GM23338 (cell line): ENCODE measurements at regions not wholly inside any gene's neighbourhood (a gene's known extent, or its start where the extent isn't known, plus 50 kb on each side); places are given as distances from the start of the nearest gene placed in this dataset.

Experiments
- ATAC-seq: fragments of 200-7000 bp; cut with Tn5 transposase; 3 replicates; pipeline ENCODE4 v1.9.1; 2020
- DNase-seq: peaks from one replicate; pipeline ENCODE4 v3.0.0-alpha.2; 2015; ENCODE audit warnings: low spot score
- H2AFZ ChIP-seq: fragments of 200-600 bp; sonication (generic); 2 replicates; pipeline ENCODE4 v1.8.0; 2016; ENCODE audit warnings: antibody characterized with exemption, mild to moderate bottlenecking, moderate library complexity
- H3F3A ChIP-seq: fragments of 200-600 bp; sonication (generic); replicated peaks from 2 replicates; pipeline ENCODE4 v1.8.0; 2017; ENCODE audit warnings: antibody characterized with exemption, mixed run types, low read depth
- H3K27ac ChIP-seq: fragments of 200-600 bp; sonication (generic); 2 replicates; pipeline ENCODE4 v1.6.1; 2016; ENCODE audit warnings: low read depth
- H3K27me3 ChIP-seq: fragments of 200-600 bp; sonication (generic); 2 replicates; pipeline ENCODE4 v1.8.0; 2016; ENCODE audit warnings: mild to moderate bottlenecking, mixed run types, moderate library complexity; ENCODE audit not compliant: insufficient read depth
- H3K36me3 ChIP-seq: fragments of 200-600 bp; sonication (generic); 2 replicates; pipeline ENCODE4 v1.8.0; 2016; ENCODE audit warnings: mild to moderate bottlenecking; ENCODE audit not compliant: insufficient read depth
- H3K4me1 ChIP-seq: fragments of 200-600 bp; sonication (generic); 2 replicates; pipeline ENCODE4 v1.8.0; 2016; ENCODE audit warnings: mild to moderate bottlenecking, moderate library complexity; ENCODE audit not compliant: insufficient read depth
- H3K4me2 ChIP-seq: fragments of 200-600 bp; sonication (generic); 2 replicates; pipeline ENCODE4 v1.7.1; 2017; ENCODE audit warnings: mixed run types
- H3K4me3 ChIP-seq: fragments of 200-600 bp; sonication (generic); 2 replicates; pipeline ENCODE4 v1.6.1; 2016; ENCODE audit warnings: mixed run types
- H3K79me2 ChIP-seq: fragments of 200-600 bp; sonication (generic); replicated peaks from 2 replicates; pipeline ENCODE4 v1.8.0; 2017; ENCODE audit warnings: mild to moderate bottlenecking; ENCODE audit not compliant: insufficient read depth
- H3K9me2 ChIP-seq: fragments of 200-600 bp; sonication (generic); 2 replicates; pipeline ENCODE4 v1.8.0; 2017; ENCODE audit not compliant: insufficient read depth
- H4K20me1 ChIP-seq: fragments of 200-600 bp; sonication (generic); replicated peaks from 2 replicates; pipeline ENCODE4 v1.8.0; 2017; ENCODE audit warnings: mild to moderate bottlenecking; ENCODE audit not compliant: insufficient read depth
- H3K27ac Mint-ChIP-seq: 2 replicates; pipeline ENCODE4 v1.8.0; 2020; ENCODE audit warnings: inconsistent platforms, mild to moderate bottlenecking, moderate library complexity, mixed read lengths
- H3K27me3 Mint-ChIP-seq: 3 replicates; pipeline ENCODE4 v1.8.0; 2022; ENCODE audit warnings: low read depth, mild to moderate bottlenecking, moderate library complexity, mixed read lengths, inconsistent platforms; ENCODE audit not compliant: insufficient read depth, poor library complexity
- H3K36me3 Mint-ChIP-seq: 3 replicates; pipeline ENCODE4 v1.8.0; 2021; ENCODE audit warnings: low read depth, mild to moderate bottlenecking, inconsistent platforms, moderate library complexity, mixed read lengths
- H3K4me1 Mint-ChIP-seq: 3 replicates; pipeline ENCODE4 v1.8.0; 2020; ENCODE audit warnings: mild to moderate bottlenecking, inconsistent platforms, mixed read lengths
- H3K4me3 Mint-ChIP-seq: 3 replicates; pipeline ENCODE4 v1.8.0; 2021; ENCODE audit warnings: moderate library complexity, mild to moderate bottlenecking, inconsistent platforms, mixed read lengths
- H3K9me3 Mint-ChIP-seq: 3 replicates; pipeline ENCODE4 v1.8.0; 2020; ENCODE audit warnings: moderate library complexity, mild to moderate bottlenecking, inconsistent platforms, mixed read lengths
- CREB1 ChIP-seq: fragments of 250-450 bp; sonication (Bioruptor Pico); IDR thresholded peaks from 2 replicates; pipeline ENCODE4 v1.5.0; 2020; ENCODE audit warnings: low read depth, mild to moderate bottlenecking, moderate library complexity
- EZH2 ChIP-seq: fragments of 200-600 bp; sonication (generic); IDR thresholded peaks from one replicate; pipeline ENCODE4 v1.8.0; 2017; ENCODE audit warnings: antibody characterized with exemption, mild to moderate bottlenecking, low read depth; ENCODE audit not compliant: unreplicated experiment
- EZH2phosphoT487 ChIP-seq: fragments of 200-600 bp; sonication (generic); IDR thresholded peaks from one replicate; pipeline ENCODE4 v1.8.1; 2018; ENCODE audit warnings: antibody characterized with exemption; ENCODE audit not compliant: unreplicated experiment
- JUNB ChIP-seq: IDR thresholded peaks from one replicate; pipeline ENCODE4 v1.6.1; 2016; ENCODE audit warnings: antibody characterized with exemption; ENCODE audit not compliant: unreplicated experiment
- NANOG ChIP-seq: IDR thresholded peaks from 2 replicates; pipeline ENCODE4 v1.6.1; 2016; ENCODE audit warnings: antibody characterized with exemption, borderline replicate concordance
- POLR2AphosphoS5 ChIP-seq: IDR thresholded peaks from 2 replicates; pipeline ENCODE4 v1.6.1; 2016; ENCODE audit warnings: antibody characterized with exemption, low read depth
- STAT1 ChIP-seq: IDR thresholded peaks from one replicate; pipeline ENCODE4 v1.6.1; 2016; ENCODE audit warnings: antibody characterized with exemption; ENCODE audit not compliant: unreplicated experiment
- ZNF114 ChIP-seq: fragments of 250-450 bp; sonication (Bioruptor Pico); IDR thresholded peaks from 2 replicates; pipeline ENCODE4 v1.5.0; 2020; ENCODE audit warnings: mild to moderate bottlenecking, moderate library complexity
- ZNF331 ChIP-seq: fragments of 250-450 bp; sonication (Bioruptor Pico); IDR thresholded peaks from 2 replicates; pipeline ENCODE4 v1.5.0; 2020; ENCODE audit warnings: low read depth, mild to moderate bottlenecking, moderate library complexity
- TF ChIP-seq, protein P1 (sequence below): fragments of 250-450 bp; sonication (Bioruptor Pico); IDR thresholded peaks from 2 replicates; pipeline ENCODE4 v1.5.0; 2020; ENCODE audit warnings: mild to moderate bottlenecking, moderate library complexity
- TF ChIP-seq, protein P2 (sequence below): IDR thresholded peaks from 2 replicates; pipeline ENCODE4 v1.6.1; 2016; ENCODE audit warnings: antibody characterized with exemption
- TF ChIP-seq, protein P3 (sequence below), 2 experiments: fragments of 200-600 bp in 1 of 2; sonication (generic) in 1 of 2; conservative IDR thresholded peaks; 2 replicates each; pipeline versions ENCODE4 v1.5.1 to v1.6.1; 2016 to 2017; ENCODE audit warnings: antibody characterized with exemption in 2 of 2, low read depth in 2 of 2, mild to moderate bottlenecking in 2 of 2, moderate library complexity in 1 of 2
- TF ChIP-seq, protein P4 (sequence below): IDR thresholded peaks from one replicate; pipeline ENCODE4 v1.6.1; 2018; ENCODE audit warnings: antibody characterized with exemption; ENCODE audit not compliant: unreplicated experiment

DNA sequence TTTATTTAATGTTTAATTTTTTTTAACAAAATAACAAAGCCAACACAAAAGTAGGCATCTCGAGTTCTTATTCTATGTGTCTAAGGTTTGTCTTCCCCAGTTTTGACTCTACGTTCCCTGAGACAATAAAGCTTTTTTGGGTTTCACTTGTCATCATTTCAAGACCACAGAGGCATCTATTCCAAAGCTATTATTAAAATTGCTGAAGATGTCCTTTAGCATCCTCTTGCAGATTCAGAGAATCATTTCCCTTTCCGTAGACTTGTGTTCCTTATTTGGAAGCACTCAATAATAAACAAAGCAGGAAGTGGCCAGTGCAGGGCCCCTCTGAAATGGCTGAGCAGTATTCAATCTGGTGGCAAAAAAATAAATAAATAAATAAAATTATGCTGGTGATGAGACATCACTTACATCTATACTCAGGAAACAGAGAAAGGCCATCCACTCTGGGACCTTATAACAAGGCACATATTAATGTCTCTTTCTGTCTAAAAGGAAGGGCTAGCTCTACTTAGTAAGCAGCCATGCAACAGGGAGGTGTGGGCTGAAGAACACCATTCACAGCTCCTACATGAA, 362.3 kb downstream of the WDR72 start:
- Histone ChIP-seq H3F3A (no peaks in the 10 kb centered on the region), H3K9me2 (no peaks in the 10 kb centered on the region), H2AFZ (no peak overlapping the region), H3K36me3 (no peaks in the 10 kb centered on the region), H3K4me3 (no peak overlapping the region), H3K27me3 (no peaks in the 10 kb centered on the region), H3K79me2 (no peaks in the 10 kb centered on the region), H3K27ac (no peak overlapping the region), H3K4me2 (no peak overlapping the region), H4K20me1 (no peaks in the 10 kb centered on the region), H3K4me1 (no peaks in the 10 kb centered on the region)
- TF ChIP-seq JUNB (no peak), ZNF331 (CRISPR knock-in tag) (no peak), EZH2phosphoT487 (no peak), NANOG (no peak), POLR2AphosphoS5 (no peak), ZNF114 (CRISPR knock-in tag) (no peak), STAT1 (no peak), EZH2 (no peak), CREB1 (no peak)
- TF ChIP-seq, protein P1, sequence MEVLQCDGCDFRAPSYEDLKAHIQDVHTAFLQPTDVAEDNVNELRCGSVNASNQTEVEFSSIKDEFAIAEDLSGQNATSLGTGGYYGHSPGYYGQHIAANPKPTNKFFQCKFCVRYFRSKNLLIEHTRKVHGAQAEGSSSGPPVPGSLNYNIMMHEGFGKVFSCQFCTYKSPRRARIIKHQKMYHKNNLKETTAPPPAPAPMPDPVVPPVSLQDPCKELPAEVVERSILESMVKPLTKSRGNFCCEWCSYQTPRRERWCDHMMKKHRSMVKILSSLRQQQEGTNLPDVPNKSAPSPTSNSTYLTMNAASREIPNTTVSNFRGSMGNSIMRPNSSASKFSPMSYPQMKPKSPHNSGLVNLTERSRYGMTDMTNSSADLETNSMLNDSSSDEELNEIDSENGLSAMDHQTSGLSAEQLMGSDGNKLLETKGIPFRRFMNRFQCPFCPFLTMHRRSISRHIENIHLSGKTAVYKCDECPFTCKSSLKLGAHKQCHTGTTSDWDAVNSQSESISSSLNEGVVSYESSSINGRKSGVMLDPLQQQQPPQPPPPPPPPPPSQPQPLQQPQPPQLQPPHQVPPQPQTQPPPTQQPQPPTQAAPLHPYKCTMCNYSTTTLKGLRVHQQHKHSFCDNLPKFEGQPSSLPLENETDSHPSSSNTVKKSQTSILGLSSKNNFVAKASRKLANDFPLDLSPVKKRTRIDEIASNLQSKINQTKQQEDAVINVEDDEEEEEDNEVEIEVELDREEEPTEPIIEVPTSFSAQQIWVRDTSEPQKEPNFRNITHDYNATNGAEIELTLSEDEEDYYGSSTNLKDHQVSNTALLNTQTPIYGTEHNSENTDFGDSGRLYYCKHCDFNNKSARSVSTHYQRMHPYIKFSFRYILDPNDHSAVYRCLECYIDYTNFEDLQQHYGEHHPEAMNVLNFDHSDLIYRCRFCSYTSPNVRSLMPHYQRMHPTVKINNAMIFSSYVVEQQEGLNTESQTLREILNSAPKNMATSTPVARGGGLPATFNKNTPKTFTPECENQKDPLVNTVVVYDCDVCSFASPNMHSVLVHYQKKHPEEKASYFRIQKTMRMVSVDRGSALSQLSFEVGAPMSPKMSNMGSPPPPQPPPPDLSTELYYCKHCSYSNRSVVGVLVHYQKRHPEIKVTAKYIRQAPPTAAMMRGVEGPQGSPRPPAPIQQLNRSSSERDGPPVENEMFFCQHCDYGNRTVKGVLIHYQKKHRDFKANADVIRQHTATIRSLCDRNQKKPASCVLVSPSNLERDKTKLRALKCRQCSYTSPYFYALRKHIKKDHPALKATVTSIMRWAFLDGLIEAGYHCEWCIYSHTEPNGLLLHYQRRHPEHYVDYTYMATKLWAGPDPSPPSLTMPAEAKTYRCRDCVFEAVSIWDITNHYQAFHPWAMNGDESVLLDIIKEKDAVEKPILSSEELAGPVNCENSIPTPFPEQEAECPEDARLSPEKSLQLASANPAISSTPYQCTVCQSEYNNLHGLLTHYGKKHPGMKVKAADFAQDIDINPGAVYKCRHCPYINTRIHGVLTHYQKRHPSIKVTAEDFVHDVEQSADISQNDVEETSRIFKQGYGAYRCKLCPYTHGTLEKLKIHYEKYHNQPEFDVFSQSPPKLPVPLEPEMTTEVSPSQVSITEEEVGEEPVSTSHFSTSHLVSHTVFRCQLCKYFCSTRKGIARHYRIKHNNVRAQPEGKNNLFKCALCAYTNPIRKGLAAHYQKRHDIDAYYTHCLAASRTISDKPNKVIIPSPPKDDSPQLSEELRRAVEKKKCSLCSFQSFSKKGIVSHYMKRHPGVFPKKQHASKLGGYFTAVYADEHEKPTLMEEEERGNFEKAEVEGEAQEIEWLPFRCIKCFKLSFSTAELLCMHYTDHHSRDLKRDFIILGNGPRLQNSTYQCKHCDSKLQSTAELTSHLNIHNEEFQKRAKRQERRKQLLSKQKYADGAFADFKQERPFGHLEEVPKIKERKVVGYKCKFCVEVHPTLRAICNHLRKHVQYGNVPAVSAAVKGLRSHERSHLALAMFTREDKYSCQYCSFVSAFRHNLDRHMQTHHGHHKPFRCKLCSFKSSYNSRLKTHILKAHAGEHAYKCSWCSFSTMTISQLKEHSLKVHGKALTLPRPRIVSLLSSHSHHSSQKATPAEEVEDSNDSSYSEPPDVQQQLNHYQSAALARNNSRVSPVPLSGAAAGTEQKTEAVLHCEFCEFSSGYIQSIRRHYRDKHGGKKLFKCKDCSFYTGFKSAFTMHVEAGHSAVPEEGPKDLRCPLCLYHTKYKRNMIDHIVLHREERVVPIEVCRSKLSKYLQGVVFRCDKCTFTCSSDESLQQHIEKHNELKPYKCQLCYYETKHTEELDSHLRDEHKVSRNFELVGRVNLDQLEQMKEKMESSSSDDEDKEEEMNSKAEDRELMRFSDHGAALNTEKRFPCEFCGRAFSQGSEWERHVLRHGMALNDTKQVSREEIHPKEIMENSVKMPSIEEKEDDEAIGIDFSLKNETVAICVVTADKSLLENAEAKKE (CRISPR knock-in tag): no peak
- TF ChIP-seq, protein P2, sequence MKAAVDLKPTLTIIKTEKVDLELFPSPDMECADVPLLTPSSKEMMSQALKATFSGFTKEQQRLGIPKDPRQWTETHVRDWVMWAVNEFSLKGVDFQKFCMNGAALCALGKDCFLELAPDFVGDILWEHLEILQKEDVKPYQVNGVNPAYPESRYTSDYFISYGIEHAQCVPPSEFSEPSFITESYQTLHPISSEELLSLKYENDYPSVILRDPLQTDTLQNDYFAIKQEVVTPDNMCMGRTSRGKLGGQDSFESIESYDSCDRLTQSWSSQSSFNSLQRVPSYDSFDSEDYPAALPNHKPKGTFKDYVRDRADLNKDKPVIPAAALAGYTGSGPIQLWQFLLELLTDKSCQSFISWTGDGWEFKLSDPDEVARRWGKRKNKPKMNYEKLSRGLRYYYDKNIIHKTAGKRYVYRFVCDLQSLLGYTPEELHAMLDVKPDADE: no peak
- TF ChIP-seq, protein P3, sequence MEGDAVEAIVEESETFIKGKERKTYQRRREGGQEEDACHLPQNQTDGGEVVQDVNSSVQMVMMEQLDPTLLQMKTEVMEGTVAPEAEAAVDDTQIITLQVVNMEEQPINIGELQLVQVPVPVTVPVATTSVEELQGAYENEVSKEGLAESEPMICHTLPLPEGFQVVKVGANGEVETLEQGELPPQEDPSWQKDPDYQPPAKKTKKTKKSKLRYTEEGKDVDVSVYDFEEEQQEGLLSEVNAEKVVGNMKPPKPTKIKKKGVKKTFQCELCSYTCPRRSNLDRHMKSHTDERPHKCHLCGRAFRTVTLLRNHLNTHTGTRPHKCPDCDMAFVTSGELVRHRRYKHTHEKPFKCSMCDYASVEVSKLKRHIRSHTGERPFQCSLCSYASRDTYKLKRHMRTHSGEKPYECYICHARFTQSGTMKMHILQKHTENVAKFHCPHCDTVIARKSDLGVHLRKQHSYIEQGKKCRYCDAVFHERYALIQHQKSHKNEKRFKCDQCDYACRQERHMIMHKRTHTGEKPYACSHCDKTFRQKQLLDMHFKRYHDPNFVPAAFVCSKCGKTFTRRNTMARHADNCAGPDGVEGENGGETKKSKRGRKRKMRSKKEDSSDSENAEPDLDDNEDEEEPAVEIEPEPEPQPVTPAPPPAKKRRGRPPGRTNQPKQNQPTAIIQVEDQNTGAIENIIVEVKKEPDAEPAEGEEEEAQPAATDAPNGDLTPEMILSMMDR (conservative IDR thresholded peaks at IDR 0.05; ENCODE audit: low read depth in 2 of 2): no peak
- TF ChIP-seq, protein P4, sequence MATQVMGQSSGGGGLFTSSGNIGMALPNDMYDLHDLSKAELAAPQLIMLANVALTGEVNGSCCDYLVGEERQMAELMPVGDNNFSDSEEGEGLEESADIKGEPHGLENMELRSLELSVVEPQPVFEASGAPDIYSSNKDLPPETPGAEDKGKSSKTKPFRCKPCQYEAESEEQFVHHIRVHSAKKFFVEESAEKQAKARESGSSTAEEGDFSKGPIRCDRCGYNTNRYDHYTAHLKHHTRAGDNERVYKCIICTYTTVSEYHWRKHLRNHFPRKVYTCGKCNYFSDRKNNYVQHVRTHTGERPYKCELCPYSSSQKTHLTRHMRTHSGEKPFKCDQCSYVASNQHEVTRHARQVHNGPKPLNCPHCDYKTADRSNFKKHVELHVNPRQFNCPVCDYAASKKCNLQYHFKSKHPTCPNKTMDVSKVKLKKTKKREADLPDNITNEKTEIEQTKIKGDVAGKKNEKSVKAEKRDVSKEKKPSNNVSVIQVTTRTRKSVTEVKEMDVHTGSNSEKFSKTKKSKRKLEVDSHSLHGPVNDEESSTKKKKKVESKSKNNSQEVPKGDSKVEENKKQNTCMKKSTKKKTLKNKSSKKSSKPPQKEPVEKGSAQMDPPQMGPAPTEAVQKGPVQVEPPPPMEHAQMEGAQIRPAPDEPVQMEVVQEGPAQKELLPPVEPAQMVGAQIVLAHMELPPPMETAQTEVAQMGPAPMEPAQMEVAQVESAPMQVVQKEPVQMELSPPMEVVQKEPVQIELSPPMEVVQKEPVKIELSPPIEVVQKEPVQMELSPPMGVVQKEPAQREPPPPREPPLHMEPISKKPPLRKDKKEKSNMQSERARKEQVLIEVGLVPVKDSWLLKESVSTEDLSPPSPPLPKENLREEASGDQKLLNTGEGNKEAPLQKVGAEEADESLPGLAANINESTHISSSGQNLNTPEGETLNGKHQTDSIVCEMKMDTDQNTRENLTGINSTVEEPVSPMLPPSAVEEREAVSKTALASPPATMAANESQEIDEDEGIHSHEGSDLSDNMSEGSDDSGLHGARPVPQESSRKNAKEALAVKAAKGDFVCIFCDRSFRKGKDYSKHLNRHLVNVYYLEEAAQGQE: no peak
- Mint-ChIP-seq H3K4me3 (no peak overlapping the region), H3K36me3 (no peaks in the 10 kb centered on the region), H3K27me3 (no peaks in the 10 kb centered on the region), H3K27ac (no peak overlapping the region), H3K9me3 (no peaks in the 10 kb centered on the region), H3K4me1 (peaks cover 5% of the 10 kb centered on the region; the same call in 2 of the 3 replicates)
- ATAC-seq: no peak
- DNase-seq: no peak
